GM10266 (cell line): ENCODE measurements at regions not wholly inside any gene's neighbourhood (a gene's known extent, or its start where the extent isn't known, plus 50 kb on each side); places are given as distances from the start of the nearest gene placed in this dataset.

Experiments used
- DNase-seq: peaks from one replicate; pipeline ENCODE4 v3.0.0; 2012; ENCODE audit errors: extremely low spot score
- TF ChIP-seq, protein P1 (sequence below): IDR thresholded peaks from 2 replicates; pipeline ENCODE4 v1.5.1; 2012; ENCODE audit warnings: mild to moderate bottlenecking, low read depth; ENCODE audit not compliant: control insufficient read depth, insufficient read depth; ENCODE audit errors: missing control alignments

DNA sequence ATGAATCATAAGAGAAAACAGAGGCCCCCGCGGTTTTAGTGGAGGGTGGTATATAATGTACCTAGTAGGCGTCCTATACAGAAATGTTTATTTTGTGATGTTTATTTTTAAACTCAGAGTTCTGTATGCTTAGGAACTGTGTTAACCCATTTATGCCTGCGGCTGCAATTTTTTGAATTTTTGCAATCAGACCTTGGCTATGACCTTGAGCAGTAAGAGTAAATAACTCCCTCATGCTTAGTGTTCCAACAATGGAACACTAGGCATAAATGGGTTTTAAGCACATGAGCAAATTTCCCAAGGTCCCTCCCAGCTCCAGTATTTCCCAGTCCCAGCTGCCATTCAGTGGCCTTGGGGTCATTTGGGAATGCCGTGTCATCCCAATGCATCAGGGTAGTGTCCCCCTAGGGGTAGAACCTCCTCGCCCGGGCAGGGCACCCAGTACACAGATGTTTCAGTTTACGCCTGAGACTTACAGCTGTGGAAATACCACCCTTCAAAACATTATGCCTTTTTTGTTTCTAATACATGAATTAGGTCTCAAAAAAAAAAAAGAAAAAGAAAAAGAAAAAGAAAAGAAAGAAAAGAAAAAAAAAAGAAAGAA is 605.8 kb upstream of the CDH11 start:
- TF ChIP-seq, protein P1, sequence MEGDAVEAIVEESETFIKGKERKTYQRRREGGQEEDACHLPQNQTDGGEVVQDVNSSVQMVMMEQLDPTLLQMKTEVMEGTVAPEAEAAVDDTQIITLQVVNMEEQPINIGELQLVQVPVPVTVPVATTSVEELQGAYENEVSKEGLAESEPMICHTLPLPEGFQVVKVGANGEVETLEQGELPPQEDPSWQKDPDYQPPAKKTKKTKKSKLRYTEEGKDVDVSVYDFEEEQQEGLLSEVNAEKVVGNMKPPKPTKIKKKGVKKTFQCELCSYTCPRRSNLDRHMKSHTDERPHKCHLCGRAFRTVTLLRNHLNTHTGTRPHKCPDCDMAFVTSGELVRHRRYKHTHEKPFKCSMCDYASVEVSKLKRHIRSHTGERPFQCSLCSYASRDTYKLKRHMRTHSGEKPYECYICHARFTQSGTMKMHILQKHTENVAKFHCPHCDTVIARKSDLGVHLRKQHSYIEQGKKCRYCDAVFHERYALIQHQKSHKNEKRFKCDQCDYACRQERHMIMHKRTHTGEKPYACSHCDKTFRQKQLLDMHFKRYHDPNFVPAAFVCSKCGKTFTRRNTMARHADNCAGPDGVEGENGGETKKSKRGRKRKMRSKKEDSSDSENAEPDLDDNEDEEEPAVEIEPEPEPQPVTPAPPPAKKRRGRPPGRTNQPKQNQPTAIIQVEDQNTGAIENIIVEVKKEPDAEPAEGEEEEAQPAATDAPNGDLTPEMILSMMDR = no peak
- DNase-seq = no peak

DNA sequence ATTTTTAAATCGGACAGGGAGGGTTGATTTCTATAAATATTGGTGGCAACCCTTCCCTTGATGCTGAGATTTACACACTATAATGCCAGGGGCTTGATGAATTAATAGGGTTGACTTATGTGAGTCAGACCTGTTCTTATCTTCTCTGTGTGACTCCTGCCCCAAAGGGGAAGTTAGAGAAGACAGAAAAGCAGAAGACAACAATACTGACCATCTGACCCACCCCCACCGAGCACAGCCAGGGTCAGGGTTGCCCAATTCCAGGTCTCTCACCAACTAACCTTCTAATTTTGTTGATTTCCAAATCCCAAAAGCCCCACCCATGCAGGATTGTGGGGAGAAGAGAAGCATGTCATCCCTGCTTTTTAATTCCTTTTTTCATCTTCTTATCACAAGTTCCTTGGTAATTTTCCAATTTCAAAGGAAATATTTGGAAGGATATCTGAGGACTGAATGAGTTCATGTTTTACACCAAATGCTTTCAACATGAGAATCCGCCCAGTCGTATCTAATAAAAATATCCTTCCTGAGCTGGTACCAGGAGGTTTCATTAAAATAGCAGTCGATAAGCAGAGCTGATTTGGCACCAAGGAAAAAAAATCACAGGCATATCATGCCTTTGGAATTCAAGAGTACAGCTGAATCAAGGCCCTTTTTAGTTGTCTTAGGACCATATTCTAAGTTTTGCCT is 603.4 kb upstream of the CDH11 start:
- no peak for DNase-seq
- TF ChIP-seq, protein P1 = no peak

DNA sequence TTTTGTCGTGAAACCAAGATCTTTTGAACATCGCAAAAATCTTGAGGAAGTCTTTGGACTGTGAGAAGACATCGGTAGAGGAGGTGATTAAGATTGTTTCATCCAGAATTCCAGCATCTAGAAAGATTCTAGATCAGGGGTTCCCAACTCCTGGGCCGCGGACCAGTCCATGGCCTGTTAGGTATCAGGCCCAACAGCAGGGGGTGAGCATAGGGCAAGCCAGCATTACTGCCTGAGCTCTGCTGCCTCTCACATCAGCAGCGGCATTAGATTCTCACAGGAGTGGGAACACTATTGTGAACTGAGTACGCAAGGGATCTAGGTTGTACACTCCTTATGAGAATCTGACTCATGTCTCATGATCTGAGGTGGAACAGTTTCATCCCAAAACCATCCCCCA is 600.6 kb upstream of the CDH11 start:
- DNase-seq = no peak
- TF ChIP-seq, protein P1 = no peak

DNA sequence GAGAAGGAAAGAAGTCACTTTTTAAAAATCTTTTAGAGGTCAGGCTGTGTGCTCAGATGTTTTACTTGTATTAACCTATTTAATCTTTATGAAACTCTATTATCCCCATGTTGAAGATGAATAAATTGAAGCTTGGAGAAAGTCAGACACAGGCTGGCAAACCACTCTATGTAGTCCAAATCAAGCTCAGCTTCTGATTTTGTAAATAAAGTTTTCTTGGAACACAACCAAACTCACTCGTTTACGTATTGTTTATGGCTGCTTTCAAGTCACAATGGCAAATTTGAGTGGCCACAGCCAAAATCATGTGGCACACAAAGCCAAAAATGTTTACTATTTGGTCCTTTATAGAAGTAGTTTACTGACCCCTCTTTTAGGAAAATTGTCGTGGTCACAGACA is 596.0 kb upstream of the CDH11 start:
- TF ChIP-seq, protein P1 = no peak
- DNase-seq = no peak

DNA sequence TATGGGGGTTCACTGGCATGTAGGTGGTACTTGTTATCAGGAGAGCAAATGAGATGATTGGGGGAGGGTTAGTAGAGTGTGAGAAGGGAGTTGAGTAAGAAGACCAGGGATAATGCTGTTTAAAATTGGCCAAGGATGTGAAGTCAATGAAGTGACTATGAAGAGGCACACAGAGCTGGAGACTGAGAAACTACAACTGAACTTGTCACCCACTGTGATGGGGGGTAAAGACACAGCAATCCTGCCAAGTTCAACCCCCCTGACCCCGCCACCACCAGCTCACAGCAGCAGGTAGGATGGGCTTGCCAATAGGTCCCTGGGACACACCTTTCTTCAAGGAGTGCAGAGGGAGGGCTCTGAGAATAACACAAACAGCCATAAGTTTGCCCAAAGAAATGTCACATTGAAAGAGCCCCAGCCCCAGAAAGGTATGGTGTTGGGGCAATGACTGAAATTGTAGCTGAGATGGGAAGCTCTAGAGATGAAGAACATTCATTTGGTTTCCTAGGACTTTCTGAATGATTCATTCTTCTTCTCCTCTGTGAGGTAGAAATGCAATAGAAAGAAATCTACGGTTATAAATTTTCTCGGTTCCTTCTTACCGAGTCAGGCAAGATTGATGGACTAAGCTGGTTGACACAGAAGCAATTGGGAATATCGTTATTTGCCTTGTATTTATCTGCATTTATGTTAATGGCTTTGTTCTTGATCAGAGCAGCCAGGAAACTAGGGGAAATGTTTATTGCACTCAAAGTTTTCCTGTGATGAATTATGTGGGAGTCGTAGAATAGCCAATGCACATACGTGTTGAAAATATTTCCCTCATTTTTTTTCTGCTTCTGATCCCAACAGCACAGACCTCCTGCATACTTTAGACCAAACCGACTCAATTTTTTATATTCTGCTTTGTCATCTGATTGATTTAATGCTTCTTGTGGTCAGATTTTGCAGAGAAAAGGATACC is 595.2 kb upstream of the CDH11 start:
- DNase-seq = no peak
- TF ChIP-seq, protein P1 = no peak

DNA sequence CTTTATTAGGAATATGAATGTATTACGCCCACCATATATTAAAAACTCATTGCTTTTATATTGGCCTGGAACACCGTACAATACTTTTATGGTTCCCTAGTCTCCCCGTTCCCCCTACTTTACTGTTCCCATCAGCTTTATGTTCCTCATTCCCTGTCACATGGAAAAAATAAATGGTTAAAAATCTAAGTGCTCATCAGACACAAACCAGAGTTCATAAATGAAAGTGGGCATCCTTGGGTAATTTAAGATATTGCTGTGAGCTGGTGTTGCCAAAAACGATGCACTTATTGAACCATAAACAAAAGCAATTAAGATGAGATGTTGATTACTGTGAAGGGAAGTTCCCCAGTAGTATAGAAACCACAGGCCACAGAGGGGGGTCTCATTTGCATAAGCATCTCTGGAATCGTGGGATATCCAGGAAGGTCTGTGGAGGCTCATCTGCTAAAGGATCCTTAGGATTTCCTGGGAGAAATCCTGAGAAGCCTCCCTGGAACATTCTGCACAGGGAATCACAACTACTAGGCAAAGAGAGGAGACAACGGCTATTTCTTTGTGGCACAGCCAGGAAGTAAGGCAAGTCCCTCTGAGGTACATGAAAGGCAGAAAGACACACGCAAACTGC is 591.4 kb upstream of the CDH11 start:
- TF ChIP-seq, protein P1 = no peak
- no peak for DNase-seq
